Neural progenitor cell (in vitro differentiated cells): ENCODE measurements at regions not wholly inside any gene's neighbourhood (a gene's known extent, or its start where the extent isn't known, plus 50 kb on each side); places are given as distances from the start of the nearest gene placed in this dataset.

Experiments
- CTCF ChIP-seq: fragments of 200-600 bp; sonication (generic); IDR thresholded peaks from 2 replicates; pipeline ENCODE4 v1.5.1; 2017; ENCODE audit warnings: antibody characterized with exemption, mild to moderate bottlenecking
- EZH2 ChIP-seq: fragments of 200-600 bp; sonication (generic); IDR thresholded peaks from 2 replicates; pipeline ENCODE4 v1.6.1; 2017; ENCODE audit warnings: antibody characterized with exemption, mild to moderate bottlenecking, moderate library complexity
- EZH2phosphoT487 ChIP-seq: fragments of 200-600 bp; sonication (generic); IDR thresholded peaks from 2 replicates; pipeline ENCODE4 v1.6.1; 2017; ENCODE audit warnings: antibody characterized with exemption

DNA sequence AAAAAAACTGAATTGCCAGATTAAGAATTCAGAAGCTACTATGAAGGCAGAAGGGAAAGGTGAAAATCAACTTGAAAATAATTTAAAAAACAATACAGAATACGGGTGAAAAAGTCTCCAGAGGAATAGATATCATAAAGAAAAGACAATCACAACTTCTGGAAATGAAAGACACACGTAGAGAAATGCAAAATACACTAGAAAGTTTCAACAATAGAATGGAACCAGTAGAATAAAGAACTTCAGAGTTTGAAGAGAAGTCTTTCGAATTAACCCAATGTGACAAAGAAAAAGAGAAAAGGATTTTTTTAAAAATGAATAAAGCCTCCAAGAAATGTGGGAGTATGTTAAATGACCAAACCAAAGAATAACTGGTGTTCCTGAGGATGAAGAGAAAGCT is 263.8 kb upstream of the FAT3 start:
- TF ChIP-seq CTCF (no peak), EZH2phosphoT487 (no peak), EZH2 (no peak)
